HG03039 (cell line): ENCODE measurements at regions not wholly inside any gene's neighbourhood (a gene's known extent, or its start where the extent isn't known, plus 50 kb on each side); places are given as distances from the start of the nearest gene placed in this dataset.
"Not testable (repeated sequence)": the region's sequence is repeated elsewhere in the genome, so short reads cannot be mapped to it uniquely, and the experiment has no call there.

Experiments used
- ATAC-seq: cut with Tn5 transposase; IDR thresholded peaks from one replicate; pipeline ENCODE4 v1.9.1; 2021; ENCODE audit warnings: mild to moderate bottlenecking, moderate library complexity; ENCODE audit not compliant: unreplicated experiment

DNA sequence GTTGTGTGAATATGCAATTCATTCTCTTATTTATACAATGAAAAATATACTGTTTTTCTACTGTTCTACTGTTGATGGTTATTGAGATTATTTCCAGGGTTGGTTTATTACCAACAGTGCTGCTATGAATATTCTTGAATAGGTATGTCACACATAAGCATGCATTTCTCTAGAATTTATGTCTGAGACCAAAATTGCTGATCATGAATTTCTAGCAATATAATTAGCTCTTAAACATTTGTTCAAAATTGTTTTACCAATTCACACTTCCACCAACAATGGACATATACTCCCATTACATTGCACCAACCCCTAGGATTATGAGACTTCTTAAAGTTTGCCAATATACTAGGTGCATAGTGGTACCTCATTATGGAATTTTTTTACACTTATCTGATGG, 164.1 kb upstream of the KCNQ5 start:
- ATAC-seq: no peak

DNA sequence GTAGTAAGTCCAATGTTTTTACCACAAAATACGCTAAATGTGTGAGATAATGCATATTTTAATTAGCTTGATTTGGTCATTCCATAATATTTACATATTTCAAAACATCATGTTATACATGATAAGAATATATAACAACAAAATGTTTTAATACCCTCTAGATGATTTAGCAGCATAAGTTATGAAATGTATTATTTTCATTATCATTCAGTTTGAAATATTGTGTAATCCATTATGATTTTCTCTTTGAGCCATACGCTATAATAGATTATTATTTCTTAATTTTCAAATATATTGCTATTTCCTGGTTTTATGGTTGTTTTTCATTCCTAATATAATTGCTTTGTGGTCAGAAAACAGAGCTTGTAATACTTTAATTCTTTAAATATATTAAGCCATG, 163.3 kb upstream of the KCNQ5 start:
- ATAC-seq: no peak

- ATAC-seq: no peak
Observed at GRCh38 chr6:72461144-72461543, 160.7 kb upstream of the KCNQ5 start.

DNA sequence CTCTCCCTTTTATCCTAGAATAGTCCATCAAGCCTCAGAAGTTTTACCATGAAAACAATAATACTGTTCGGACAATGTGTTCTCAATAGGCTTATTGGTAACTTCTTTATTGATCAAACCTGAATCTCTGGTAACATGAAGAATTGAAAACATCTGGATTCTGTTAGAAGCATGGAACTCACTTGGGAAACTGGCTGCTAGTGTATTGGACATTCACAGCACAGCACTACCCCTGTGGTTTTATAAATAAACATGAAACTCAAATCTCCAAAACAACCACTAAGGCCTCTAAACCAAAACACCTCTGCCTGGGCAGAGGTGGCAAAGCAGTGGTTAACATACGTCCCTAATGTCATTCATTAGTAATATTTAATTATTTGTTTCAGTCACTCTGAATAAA, 157.6 kb upstream of the KCNQ5 start:
- ATAC-seq: no peak

- ATAC-seq: no peak
Observed at GRCh38 chr6:72464791-72465691, 156.8 kb upstream of the KCNQ5 start.

DNA sequence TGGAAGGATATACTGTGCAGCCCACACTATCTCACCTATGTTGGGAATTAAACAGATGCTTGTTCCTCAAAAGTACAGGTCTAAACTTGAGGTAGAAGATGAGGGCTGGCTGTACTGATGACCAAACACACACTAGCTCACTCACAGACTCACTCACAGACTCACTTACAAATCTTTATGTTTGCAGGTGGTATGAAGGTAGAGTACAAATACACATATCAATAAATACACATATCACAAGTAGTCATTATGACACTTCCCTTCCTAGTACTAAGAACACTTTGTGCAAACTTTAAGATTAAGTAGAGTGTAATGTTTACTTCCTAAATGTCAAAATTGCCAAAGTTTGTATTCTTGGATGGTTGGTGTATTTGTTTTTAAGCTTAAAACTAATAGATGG, 155.4 kb upstream of the KCNQ5 start:
- ATAC-seq: no peak

- no peak for ATAC-seq
Observed at GRCh38 chr6:72466971-72467566, 154.8 kb upstream of the KCNQ5 start.

DNA sequence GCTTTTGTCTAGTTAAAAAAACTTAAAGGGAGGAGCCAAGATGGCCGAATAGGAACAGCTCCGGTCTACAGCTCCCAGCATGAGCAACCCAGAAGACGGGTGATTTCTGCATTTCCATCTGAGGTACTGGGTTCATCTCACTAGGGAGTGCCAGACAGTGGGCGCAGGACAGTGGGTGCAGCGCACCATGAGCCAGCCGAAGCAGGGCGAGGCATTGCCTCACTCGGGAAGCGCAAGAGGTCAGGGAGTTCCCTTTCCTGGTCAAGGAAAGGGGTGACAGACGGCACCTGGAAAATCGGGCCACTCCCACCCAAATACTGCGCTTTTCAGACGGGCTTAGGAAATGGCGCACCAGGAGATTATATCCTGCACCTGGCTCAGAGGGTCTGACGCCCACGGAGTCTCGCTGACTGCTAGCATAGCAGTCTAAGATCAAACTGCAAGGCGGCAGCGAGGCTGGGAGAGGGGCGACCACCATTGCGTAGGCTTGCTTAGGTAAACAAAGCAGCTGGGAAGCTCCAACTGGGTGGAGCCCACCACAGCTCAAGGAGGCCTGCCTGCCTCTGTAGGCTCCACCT, 152.4 kb upstream of the KCNQ5 start:
- ATAC-seq: not testable (repeated sequence)

DNA sequence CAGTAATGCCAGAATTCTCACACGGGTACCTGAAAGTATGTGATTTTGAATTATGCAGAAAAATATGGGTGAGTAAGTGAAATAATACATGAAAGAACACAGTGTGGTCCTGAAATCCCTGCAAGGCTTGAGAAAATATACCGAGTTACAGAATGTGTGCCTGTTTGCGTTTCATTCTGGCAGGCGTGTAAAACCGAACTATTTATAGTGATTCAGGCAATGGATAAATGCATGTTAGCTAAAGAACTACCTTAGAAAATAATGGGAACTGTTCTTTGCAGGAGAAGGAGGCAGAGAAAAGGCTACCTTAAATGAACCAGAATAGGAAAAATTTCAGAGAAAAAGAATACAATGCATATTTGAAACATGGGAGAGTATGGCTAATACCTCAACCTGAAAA, 145.8 kb upstream of the KCNQ5 start:
- no peak for ATAC-seq

- no peak for ATAC-seq
Observed at GRCh38 chr6:72476646-72477045, 145.2 kb upstream of the KCNQ5 start.

GRCh38 chr6:72495441-72495840, 126.4 kb upstream of the KCNQ5 start:
- no peak for ATAC-seq

DNA sequence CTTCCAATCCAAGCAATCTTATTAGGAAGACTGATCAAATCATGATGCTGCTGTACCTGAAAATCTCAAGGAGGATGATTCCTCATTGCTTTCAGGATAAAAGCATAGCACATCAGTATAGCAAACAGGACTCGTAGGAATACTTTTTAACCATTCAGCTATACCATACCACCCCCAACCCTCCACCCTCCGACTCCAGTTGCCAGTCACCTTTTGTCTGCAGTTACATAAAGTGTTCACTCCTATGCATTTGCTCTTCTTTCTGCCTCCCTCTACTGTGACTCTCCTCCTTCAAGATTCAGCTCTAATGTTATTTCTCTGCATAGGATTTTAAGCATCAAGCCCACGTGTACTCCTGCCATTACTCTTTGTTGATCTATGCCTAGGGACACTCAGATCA, 124.7 kb upstream of the KCNQ5 start:
- no peak for ATAC-seq

GRCh38 chr6:72500669-72501068, 121.2 kb upstream of the KCNQ5 start:
- ATAC-seq: no peak

GRCh38 chr6:72504406-72504805, 117.5 kb upstream of the KCNQ5 start:
- no peak for ATAC-seq

DNA sequence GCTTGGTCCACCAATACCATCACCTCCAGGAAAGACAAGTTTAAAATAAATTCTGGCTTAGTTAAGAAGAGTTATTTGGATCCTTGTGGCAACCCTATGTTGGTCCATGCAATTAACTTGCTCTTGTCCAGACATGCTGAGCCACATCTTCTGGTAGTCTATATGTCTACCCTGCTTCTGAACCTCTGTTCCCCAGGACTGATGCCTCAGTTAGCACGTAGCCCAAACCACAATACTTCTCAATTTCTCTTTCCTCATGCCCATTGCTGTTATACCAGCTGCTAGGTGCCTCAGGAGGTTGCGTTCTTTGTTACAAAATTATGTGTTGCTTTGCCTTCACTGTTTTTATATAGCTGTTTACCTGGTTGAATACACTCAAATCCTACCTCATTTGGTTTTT, 116.4 kb upstream of the KCNQ5 start:
- no peak for ATAC-seq

- ATAC-seq: no peak
Observed at GRCh38 chr6:72519871-72520270, 102.0 kb upstream of the KCNQ5 start.

DNA sequence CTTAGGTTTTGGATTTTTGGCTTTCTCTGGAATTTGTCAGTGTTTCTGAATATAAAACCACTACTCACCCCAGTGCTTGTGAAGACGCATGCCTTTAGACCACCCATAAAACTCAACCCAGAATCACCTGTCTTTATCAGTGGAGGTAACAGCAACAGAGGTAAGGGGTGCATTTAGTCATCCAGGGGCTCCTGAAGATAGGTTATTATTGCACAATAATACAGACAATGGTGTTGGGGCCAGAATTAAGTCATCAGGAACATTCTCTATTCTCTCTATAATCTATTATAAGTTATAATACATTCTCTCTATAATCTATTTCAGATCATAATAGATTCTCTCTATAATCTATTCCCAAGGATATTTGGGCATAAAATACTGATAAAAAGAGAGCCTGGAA, 100.2 kb upstream of the KCNQ5 start:
- no peak for ATAC-seq

- ATAC-seq: peak; percentile 66
Observed at GRCh38 chr6:72522735-72523141, 99.1 kb upstream of the KCNQ5 start.

DNA sequence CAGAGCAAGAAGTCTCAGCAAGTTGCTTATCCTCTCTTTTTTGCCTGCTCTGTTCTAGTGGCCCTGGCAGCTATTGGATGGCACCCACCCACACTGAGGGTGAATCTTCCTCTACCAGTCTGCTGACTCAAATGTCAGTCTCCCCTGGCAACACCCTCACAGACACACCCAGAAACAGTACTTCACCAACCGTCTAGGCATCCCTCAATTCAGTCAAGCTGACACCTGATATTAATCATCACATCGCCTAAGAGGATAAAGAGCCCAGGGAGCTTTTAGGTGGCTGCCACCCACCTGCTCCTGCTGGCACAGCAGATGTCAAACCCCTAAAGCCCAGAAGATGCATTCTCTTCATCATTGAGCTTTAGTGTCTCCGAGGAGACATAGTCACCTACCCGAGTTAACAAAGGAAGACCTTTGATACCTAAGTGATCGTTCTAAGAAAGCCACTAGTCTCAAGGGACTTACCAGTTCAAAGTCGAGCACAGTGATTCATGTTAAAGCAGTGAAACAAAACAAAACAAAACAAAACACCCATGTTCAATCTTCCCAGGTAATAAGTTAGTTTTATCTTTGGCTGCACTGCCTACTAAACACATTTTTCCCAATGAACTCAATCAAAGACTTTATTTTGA, 97.7 kb upstream of the KCNQ5 start:
- ATAC-seq: no peak

DNA sequence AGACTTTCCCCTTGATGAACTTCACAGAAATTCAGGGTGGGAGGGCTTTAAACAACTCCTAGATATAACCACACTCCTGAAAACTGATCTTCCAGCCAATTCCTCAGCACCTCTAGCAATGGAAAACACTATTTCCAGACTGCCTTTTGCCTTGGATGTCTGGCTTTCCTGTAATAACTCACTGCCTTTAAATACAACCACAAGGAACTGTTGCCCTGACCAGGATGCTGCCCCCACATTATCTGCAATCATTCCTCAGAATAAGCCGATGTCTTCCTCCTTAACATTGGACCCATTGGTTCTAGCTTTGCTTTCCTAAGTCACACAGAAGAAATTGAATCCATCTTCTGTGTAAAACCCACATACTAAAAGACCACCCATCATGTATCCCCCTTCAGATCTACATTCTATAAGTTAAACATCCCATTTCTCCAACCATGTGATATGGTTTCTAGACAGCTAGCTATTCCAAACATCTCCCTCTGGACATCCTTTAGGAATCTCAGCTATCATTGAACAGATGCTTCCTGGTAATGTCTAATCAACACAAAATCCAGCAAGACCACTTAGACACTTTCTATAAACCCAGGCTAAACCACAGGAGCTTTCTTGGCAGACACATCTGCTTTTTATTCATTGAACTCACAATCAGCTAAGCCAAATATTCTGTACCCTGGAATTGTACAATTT, 95.9 kb upstream of the KCNQ5 start:
- no peak for ATAC-seq

GRCh38 chr6:72530152-72530551, 91.7 kb upstream of the KCNQ5 start:
- no peak for ATAC-seq
